KMS-11 (cell line): ENCODE measurements at regions not wholly inside any gene's neighbourhood (a gene's known extent, or its start where the extent isn't known, plus 50 kb on each side); places are given as distances from the start of the nearest gene placed in this dataset.

ENCODE experiments used
- H2AFZ ChIP-seq: fragments of 200-600 bp; sonication (generic); 2 replicates; pipeline ENCODE4 v1.6.1; 2016; ENCODE audit warnings: antibody characterized with exemption, mixed run types, low read depth
- H3K27ac ChIP-seq: fragments of 200-600 bp; sonication (generic); 2 replicates; pipeline ENCODE4 v1.6.1; 2016; ENCODE audit warnings: mild to moderate bottlenecking, mixed run types
- H3K27me3 ChIP-seq: fragments of 200-600 bp; sonication (generic); 2 replicates; pipeline ENCODE4 v1.6.1; 2017; ENCODE audit warnings: mild to moderate bottlenecking, low read depth, mixed run types, moderate library complexity; ENCODE audit not compliant: insufficient read depth
- H3K36me3 ChIP-seq: fragments of 200-600 bp; sonication (generic); 2 replicates; pipeline ENCODE4 v1.6.1; 2017; ENCODE audit warnings: mild to moderate bottlenecking, mixed run types; ENCODE audit not compliant: insufficient read depth
- H3K4me1 ChIP-seq: fragments of 200-600 bp; sonication (generic); 2 replicates; pipeline ENCODE4 v1.6.1; 2016; ENCODE audit warnings: mild to moderate bottlenecking, low read depth, mixed run types; ENCODE audit not compliant: poor library complexity, severe bottlenecking
- H3K4me2 ChIP-seq: fragments of 200-600 bp; sonication (generic); 2 replicates; pipeline ENCODE4 v1.7.0; 2016; ENCODE audit warnings: mild to moderate bottlenecking, mixed run types
- H3K4me3 ChIP-seq: fragments of 200-600 bp; sonication (generic); IDR thresholded peaks from 2 replicates; pipeline ENCODE4 v1.6.1; 2017; ENCODE audit warnings: low read depth, low read length, mixed read lengths; ENCODE audit not compliant: insufficient read depth
- H3K79me2 ChIP-seq: fragments of 200-600 bp; sonication (generic); 2 replicates; pipeline ENCODE4 v1.6.1; 2016; ENCODE audit warnings: low read depth, mixed run types; ENCODE audit not compliant: insufficient read depth
- H3K9ac ChIP-seq: fragments of 200-600 bp; sonication (generic); 2 replicates; pipeline ENCODE4 v1.6.1; 2016; ENCODE audit warnings: mild to moderate bottlenecking, mixed run types
- H4K20me1 ChIP-seq: fragments of 200-600 bp; sonication (generic); 2 replicates; pipeline ENCODE4 v1.6.1; 2016; ENCODE audit warnings: mild to moderate bottlenecking, mixed run types; ENCODE audit not compliant: insufficient read depth
- CTCF ChIP-seq: fragments of 200-600 bp; sonication (generic); conservative IDR thresholded peaks from 2 replicates; pipeline ENCODE4 v1.6.1; 2017; ENCODE audit warnings: low read depth, mild to moderate bottlenecking, antibody characterized with exemption, low read length, moderate library complexity, mixed read lengths

- Histone ChIP-seq H4K20me1 (no peaks in the 10 kb centered on the region), H3K4me1 (no peaks in the 10 kb centered on the region), H2AFZ (no peak overlapping the region), H3K4me2 (no peak overlapping the region), H3K27ac (no peak overlapping the region), H3K4me3 (no peak overlapping the region), H3K79me2 (no peaks in the 10 kb centered on the region), H3K27me3 (no peaks in the 10 kb centered on the region), H3K9ac (no peak overlapping the region), H3K36me3 (no peaks in the 10 kb centered on the region)
- TF ChIP-seq CTCF = no peak
Measured at GRCh38 chr2:224174990-224175389, 135.9 kb upstream of the SERPINE2 start.

GRCh38 chr2:224174521-224174920 is 135.4 kb upstream of the SERPINE2 start:
- no peaks in the 10 kb centered on the region for H3K4me1 ChIP-seq
- H3K79me2 ChIP-seq = no peaks in the 10 kb centered on the region
- no peak overlapping the region for H3K4me2 ChIP-seq
- no peak overlapping the region for H3K4me3 ChIP-seq
- no peak overlapping the region for H2AFZ ChIP-seq
- no peak for TF ChIP-seq CTCF
- H3K27ac ChIP-seq = no peak overlapping the region
- H3K27me3 ChIP-seq = no peaks in the 10 kb centered on the region
- no peaks in the 10 kb centered on the region for H4K20me1 ChIP-seq
- H3K9ac ChIP-seq = no peak overlapping the region
- no peaks in the 10 kb centered on the region for H3K36me3 ChIP-seq

- no peaks in the 10 kb centered on the region for H3K4me1 ChIP-seq
- no peaks in the 10 kb centered on the region for H3K27me3 ChIP-seq
- no peak overlapping the region for H3K27ac ChIP-seq
- H4K20me1 ChIP-seq = no peaks in the 10 kb centered on the region
- no peaks in the 10 kb centered on the region for H3K79me2 ChIP-seq
- H3K4me3 ChIP-seq = no peak overlapping the region
- no peaks in the 10 kb centered on the region for H3K36me3 ChIP-seq
- no peak for TF ChIP-seq CTCF
- H3K4me2 ChIP-seq = no peak overlapping the region
- H3K9ac ChIP-seq = no peak overlapping the region
- no peak overlapping the region for H2AFZ ChIP-seq
Measured at GRCh38 chr2:224173933-224174332, 134.8 kb upstream of the SERPINE2 start.

GRCh38 chr2:224173210-224173609 is 134.1 kb upstream of the SERPINE2 start:
- Histone ChIP-seq H3K27me3 (no peaks in the 10 kb centered on the region), H3K27ac (no peak overlapping the region), H3K4me2 (no peak overlapping the region), H3K36me3 (no peaks in the 10 kb centered on the region), H2AFZ (no peak overlapping the region), H4K20me1 (no peaks in the 10 kb centered on the region), H3K4me3 (no peak overlapping the region), H3K79me2 (no peaks in the 10 kb centered on the region), H3K4me1 (no peaks in the 10 kb centered on the region), H3K9ac (no peak overlapping the region)
- TF ChIP-seq CTCF = no peak

- Histone ChIP-seq H3K36me3 (no peaks in the 10 kb centered on the region), H3K79me2 (no peaks in the 10 kb centered on the region), H3K27ac (no peak overlapping the region), H2AFZ (no peak overlapping the region), H3K4me3 (no peak overlapping the region), H3K4me2 (no peak overlapping the region), H3K4me1 (no peaks in the 10 kb centered on the region), H4K20me1 (no peaks in the 10 kb centered on the region), H3K27me3 (no peaks in the 10 kb centered on the region), H3K9ac (no peak overlapping the region)
- TF ChIP-seq CTCF = no peak
Measured at GRCh38 chr2:224171226-224171625, 132.1 kb upstream of the SERPINE2 start.
